IMR-90 (cell line): ENCODE measurements at regions not wholly inside any gene's neighbourhood (a gene's known extent, or its start where the extent isn't known, plus 50 kb on each side); places are given as distances from the start of the nearest gene placed in this dataset.

Experiments
- ATAC-seq: fragments of 200-7000 bp; cut with Tn5 transposase; 2 replicates; pipeline ENCODE4 v1.9.1; 2020; ENCODE audit warnings: low read depth, mild to moderate bottlenecking, moderate library complexity
- BruUV-seq: library from RNA; stranded (reverse); fragments of 400-500 nt; replicated peaks from 2 replicates; lab custom pipeline; 2021; lab: Mats Ljungman, UMichigan
- CTCF ChIA-PET: fragments of 300-600 bp; formaldehyde crosslinking; extraction: SDS; loops from one replicate; lab custom pipeline; 2021; ENCODE audit warnings: antibody characterized with exemption; lab: Yijun Ruan, JAX
- POLR2A ChIA-PET: fragments of 300-600 bp; sonication (Branson Sonifier 250); formaldehyde crosslinking; loops from one replicate; lab custom pipeline; 2022; ENCODE audit warnings: antibody characterized with exemption; ENCODE audit not compliant: unreplicated experiment; lab: Charles Lee
- DNase-seq: peaks from one replicate; pipeline ENCODE4 v3.0.0; 2013
- H2AFZ ChIP-seq: replicated peaks from 2 replicates; pipeline ENCODE3; 2013; ENCODE audit warnings: low read length, mild to moderate bottlenecking; ENCODE audit not compliant: poor library complexity
- H2AK5ac ChIP-seq: 2 replicates; pipeline ENCODE4 v1.6.1; 2013; ENCODE audit warnings: low read depth, low read length, inconsistent platforms
- H2AK9ac ChIP-seq: replicated peaks from 2 replicates; pipeline ENCODE3; 2013; ENCODE audit warnings: mild to moderate bottlenecking, low read depth, low read length, moderate library complexity; ENCODE audit not compliant: poor library complexity
- H2BK120ac ChIP-seq: 2 replicates; pipeline ENCODE4 v1.6.1; 2013; ENCODE audit warnings: low read depth, low read length, inconsistent platforms
- H2BK15ac ChIP-seq: 3 replicates; pipeline ENCODE4 v1.6.1; 2013; ENCODE audit warnings: low read depth, low read length, inconsistent platforms
- H2BK20ac ChIP-seq: 2 replicates; pipeline ENCODE4 v1.6.1; 2013; ENCODE audit warnings: low read depth, mild to moderate bottlenecking, inconsistent platforms, low read length, moderate library complexity
- H2BK5ac ChIP-seq: 2 replicates; pipeline ENCODE4 v1.6.1; 2013; ENCODE audit warnings: mild to moderate bottlenecking, low read depth, low read length, inconsistent platforms; ENCODE audit not compliant: poor library complexity, severe bottlenecking
- H3K14ac ChIP-seq: replicated peaks from 2 replicates; pipeline ENCODE4 v1.6.1; 2013; ENCODE audit warnings: low read depth, low read length, inconsistent platforms
- H3K18ac ChIP-seq: 2 replicates; pipeline ENCODE4 v1.6.1; 2013; ENCODE audit warnings: low read depth, low read length, control low read depth
- H3K23ac ChIP-seq: 2 replicates; pipeline ENCODE4 v1.6.1; 2013; ENCODE audit warnings: low read depth, low read length, inconsistent platforms
- H3K27ac ChIP-seq: 2 replicates; pipeline ENCODE4 v1.5.1; 2013; ENCODE audit warnings: mild to moderate bottlenecking, control low read depth, low read length; ENCODE audit not compliant: insufficient read depth
- H3K27me3 ChIP-seq: 2 replicates; pipeline ENCODE4 v1.6.1; 2013; ENCODE audit warnings: low read length; ENCODE audit not compliant: control insufficient read depth, insufficient read depth
- H3K36me3 ChIP-seq: 2 replicates; pipeline ENCODE4 v1.6.1; 2013; ENCODE audit warnings: low read length, mixed read lengths; ENCODE audit not compliant: control insufficient read depth, insufficient read depth
- H3K4ac ChIP-seq: 2 replicates; pipeline ENCODE4 v1.6.1; 2013; ENCODE audit warnings: low read depth, low read length, inconsistent platforms
- H3K4me1 ChIP-seq: 2 replicates; pipeline ENCODE4 v1.6.1; 2013; ENCODE audit warnings: low read length, mixed read lengths; ENCODE audit not compliant: control insufficient read depth, insufficient read depth
- H3K4me2 ChIP-seq: 2 replicates; pipeline ENCODE4 v1.6.1; 2013; ENCODE audit warnings: low read depth, mild to moderate bottlenecking, control low read depth, low read length, moderate library complexity
- H3K4me3 ChIP-seq: 2 replicates; pipeline ENCODE4 v1.5.1; 2013; ENCODE audit warnings: low read depth, mild to moderate bottlenecking, control low read depth, low read length, moderate library complexity; ENCODE audit not compliant: insufficient read depth
- H3K56ac ChIP-seq: 2 replicates; pipeline ENCODE4 v1.6.1; 2013; ENCODE audit warnings: low read length, inconsistent platforms; ENCODE audit not compliant: insufficient read depth; ENCODE audit errors: extremely low read depth
- H3K79me1 ChIP-seq, 2 experiments: 2 replicates each; pipeline ENCODE4 v1.6.1; 2013; ENCODE audit warnings: low read length in 2 of 2, inconsistent platforms in 1 of 2, low read depth in 1 of 2
- H3K9ac ChIP-seq: 2 replicates; pipeline ENCODE4 v1.6.1; 2013; ENCODE audit warnings: low read depth, low read length, control low read depth
- H3K9me1 ChIP-seq: 2 replicates; pipeline ENCODE4 v1.6.1; 2013; ENCODE audit warnings: low read length, inconsistent platforms; ENCODE audit not compliant: insufficient read depth
- H3K9me3 ChIP-seq: 2 replicates; pipeline ENCODE4 v1.6.1; 2013; ENCODE audit warnings: low read length; ENCODE audit not compliant: control insufficient read depth, insufficient read depth
- H4K20me1 ChIP-seq: 2 replicates; pipeline ENCODE4 v1.6.1; 2013; ENCODE audit warnings: low read length, inconsistent platforms; ENCODE audit not compliant: insufficient read depth
- H4K5ac ChIP-seq: 2 replicates; pipeline ENCODE4 v1.6.1; 2013; ENCODE audit warnings: mild to moderate bottlenecking, low read depth, low read length, control low read depth
- H4K8ac ChIP-seq, 2 experiments: 2 replicates each; pipeline ENCODE4 v1.6.1; 2013; ENCODE audit warnings: low read depth in 2 of 2, low read length in 2 of 2, control low read depth in 1 of 2, inconsistent platforms in 1 of 2
- H4K91ac ChIP-seq: 2 replicates; pipeline ENCODE4 v1.6.1; 2013; ENCODE audit warnings: low read depth, low read length, inconsistent platforms; ENCODE audit not compliant: insufficient read depth
- BHLHE40 ChIP-seq: fragments of 150-350 bp; IDR thresholded peaks from 2 replicates; pipeline ENCODE4 v1.6.1; 2016; ENCODE audit warnings: mild to moderate bottlenecking, low read depth, low read length
- CEBPB ChIP-seq: IDR thresholded peaks from 2 replicates; pipeline ENCODE4 v1.6.1; 2012; ENCODE audit warnings: low read depth, low read length, improper control_type of control experiment
- CHD1 ChIP-seq: IDR thresholded peaks from 2 replicates; pipeline ENCODE4 v1.6.1; 2012; ENCODE audit warnings: low read depth, low read length, improper control_type of control experiment
- FOS ChIP-seq: fragments of 150-350 bp; IDR thresholded peaks from 2 replicates; pipeline ENCODE4 v1.6.1; 2016; ENCODE audit warnings: low read depth, low read length
- MAFK ChIP-seq: IDR thresholded peaks from 2 replicates; pipeline ENCODE4 v1.6.1; 2012; ENCODE audit warnings: low read depth, low read length, improper control_type of control experiment
- MAZ ChIP-seq: IDR thresholded peaks from 2 replicates; pipeline ENCODE4 v1.6.1; 2012; ENCODE audit warnings: low read depth, mild to moderate bottlenecking, low read length, improper control_type of control experiment, moderate library complexity, borderline replicate concordance
- MXI1 ChIP-seq: IDR thresholded peaks from 2 replicates; pipeline ENCODE4 v1.6.1; 2012; ENCODE audit warnings: low read depth, mild to moderate bottlenecking, low read length, moderate library complexity, borderline replicate concordance
- NFE2L2 ChIP-seq: fragments of 150-350 bp; IDR thresholded peaks from 2 replicates; pipeline ENCODE4 v1.6.1; 2016; ENCODE audit warnings: low read depth, mild to moderate bottlenecking, low read length
- POLR2A ChIP-seq: IDR thresholded peaks from 2 replicates; pipeline ENCODE4 v1.6.1; 2012; ENCODE audit warnings: mild to moderate bottlenecking, low read depth, low read length
- RAD21 ChIP-seq: IDR thresholded peaks from 2 replicates; pipeline ENCODE4 v1.6.1; 2012; ENCODE audit warnings: low read length, improper control_type of control experiment
- RCOR1 ChIP-seq: IDR thresholded peaks from 2 replicates; pipeline ENCODE4 v1.6.1; 2012; ENCODE audit warnings: mild to moderate bottlenecking, low read length, improper control_type of control experiment; ENCODE audit not compliant: insufficient replicate concordance
- RFX5 ChIP-seq: IDR thresholded peaks from 2 replicates; pipeline ENCODE4 v1.8.0; 2012; ENCODE audit warnings: low read depth, mild to moderate bottlenecking, low read length, moderate library complexity
- SMC3 ChIP-seq: fragments of 150-350 bp; IDR thresholded peaks from 2 replicates; pipeline ENCODE4 v1.6.1; 2016; ENCODE audit warnings: low read depth, mild to moderate bottlenecking, antibody characterized with exemption, low read length, moderate library complexity
- dilution Hi-C: fragments of 300-500 bp; cut with HindIII; formaldehyde crosslinking; loops from one replicate; pipeline ENCODE4 v1.14.3; 2018; ENCODE audit warnings: low sequenced_read_pairs; ENCODE audit not compliant: unreplicated experiment
- in situ Hi-C: fragments of 300-500 bp; cut with MboI; formaldehyde crosslinking; loops from 3 replicates; pipeline ENCODE4 v1.14.3; 2019; ENCODE audit warnings: low sequenced_read_pairs, inconsistent platforms, mixed read lengths
- intact Hi-C: fragments of 100-400 bp; cut with micrococcal nuclease; formaldehyde crosslinking; loops from 2 replicates; pipeline ENCODE4 v1.10.0; 2022
- TF ChIP-seq, protein P1 (sequence below): fragments of 150-350 bp; IDR thresholded peaks from 2 replicates; pipeline ENCODE4 v1.6.1; 2017; ENCODE audit warnings: mild to moderate bottlenecking, antibody characterized with exemption, low read length, low read depth
- TF ChIP-seq, protein P2 (sequence below): conservative IDR thresholded peaks from 2 replicates; pipeline ENCODE4 v1.5.1; 2012; ENCODE audit warnings: mild to moderate bottlenecking, low read depth, low read length, improper control_type of control experiment
- TF ChIP-seq, protein P3 (sequence below): fragments of 150-350 bp; IDR thresholded peaks from 2 replicates; pipeline ENCODE4 v1.6.1; 2016; ENCODE audit warnings: low read depth, mild to moderate bottlenecking, low read length, moderate library complexity, borderline replicate concordance

DNA sequence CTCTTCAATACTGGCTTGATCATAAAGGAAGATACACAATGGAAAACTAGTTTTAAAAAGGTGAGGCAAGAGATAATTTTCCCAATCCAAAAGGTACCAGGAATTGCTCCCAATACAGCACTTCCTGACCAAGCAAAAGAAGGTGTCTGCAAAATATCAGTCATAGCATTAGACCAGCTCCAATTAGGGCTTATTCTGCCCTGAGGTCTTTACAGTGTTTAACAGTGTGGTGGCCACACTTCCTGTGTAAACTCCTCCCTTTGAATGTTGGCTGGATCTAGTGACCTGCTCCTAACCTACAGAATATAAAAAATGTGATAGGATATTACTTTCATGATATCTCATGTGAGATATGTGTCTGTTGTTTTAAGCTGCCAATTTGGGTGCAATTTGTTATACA, 57.1 kb upstream of the BTN3A2 start:
- Histone ChIP-seq H4K91ac (no peak overlapping the region), H2AK5ac (no peak overlapping the region), H2BK20ac (no peak overlapping the region), H3K79me1 (no peaks in the 10 kb centered on the region), H3K36me3 (no peaks in the 10 kb centered on the region), H3K4me3 (no peak overlapping the region), H3K14ac (0 out of 2 replicates have a peak overlapping the region, but pooled peaks have one; percentile 11), H3K56ac (no peak overlapping the region), H2BK5ac (peak overlapping the region; percentile 19), H3K27me3 (no peaks in the 10 kb centered on the region), H2BK120ac (peak overlapping the region; percentile 16; the same call in 1 of the 2 replicates), H3K9ac (no peak overlapping the region), H2BK15ac (no peak overlapping the region), H3K9me3 (no peaks in the 10 kb centered on the region), H2AFZ (no peak overlapping the region), H3K18ac (no peak overlapping the region; the same call in 1 of the 2 replicates), H3K4me1 (peaks cover 7% of the 10 kb centered on the region; the same call in 1 of the 2 replicates), H4K20me1 (peaks cover 6% of the 10 kb centered on the region; the same call in 1 of the 2 replicates), H2AK9ac (no peak overlapping the region), H3K4me2 (no peak overlapping the region), H4K8ac (0 out of 4 replicates have a peak overlapping the region, but pooled peaks of 1 of the 2 experiments have one; percentile 10), H4K5ac (no peak overlapping the region), H3K23ac (no peak overlapping the region; the same call in 1 of the 2 replicates), H3K9me1 (peaks cover 2% of the 10 kb centered on the region; the same call in 1 of the 2 replicates), H3K4ac (no peak overlapping the region), H3K27ac (no peak overlapping the region)
- ATAC-seq (no peak), DNase-seq (no peak)
- TF ChIP-seq NFE2L2 = no peak
- TF ChIP-seq, protein P1, sequence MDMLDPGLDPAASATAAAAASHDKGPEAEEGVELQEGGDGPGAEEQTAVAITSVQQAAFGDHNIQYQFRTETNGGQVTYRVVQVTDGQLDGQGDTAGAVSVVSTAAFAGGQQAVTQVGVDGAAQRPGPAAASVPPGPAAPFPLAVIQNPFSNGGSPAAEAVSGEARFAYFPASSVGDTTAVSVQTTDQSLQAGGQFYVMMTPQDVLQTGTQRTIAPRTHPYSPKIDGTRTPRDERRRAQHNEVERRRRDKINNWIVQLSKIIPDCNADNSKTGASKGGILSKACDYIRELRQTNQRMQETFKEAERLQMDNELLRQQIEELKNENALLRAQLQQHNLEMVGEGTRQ = no peak
- no peak for TF ChIP-seq RFX5
- TF ChIP-seq CHD1 = no peak
- TF ChIP-seq MAFK = no peak
- TF ChIP-seq RAD21 = no peak
- no peak for TF ChIP-seq MAZ
- TF ChIP-seq BHLHE40 = no peak
- TF ChIP-seq MXI1 = no peak
- no peak for TF ChIP-seq FOS
- TF ChIP-seq, protein P2, sequence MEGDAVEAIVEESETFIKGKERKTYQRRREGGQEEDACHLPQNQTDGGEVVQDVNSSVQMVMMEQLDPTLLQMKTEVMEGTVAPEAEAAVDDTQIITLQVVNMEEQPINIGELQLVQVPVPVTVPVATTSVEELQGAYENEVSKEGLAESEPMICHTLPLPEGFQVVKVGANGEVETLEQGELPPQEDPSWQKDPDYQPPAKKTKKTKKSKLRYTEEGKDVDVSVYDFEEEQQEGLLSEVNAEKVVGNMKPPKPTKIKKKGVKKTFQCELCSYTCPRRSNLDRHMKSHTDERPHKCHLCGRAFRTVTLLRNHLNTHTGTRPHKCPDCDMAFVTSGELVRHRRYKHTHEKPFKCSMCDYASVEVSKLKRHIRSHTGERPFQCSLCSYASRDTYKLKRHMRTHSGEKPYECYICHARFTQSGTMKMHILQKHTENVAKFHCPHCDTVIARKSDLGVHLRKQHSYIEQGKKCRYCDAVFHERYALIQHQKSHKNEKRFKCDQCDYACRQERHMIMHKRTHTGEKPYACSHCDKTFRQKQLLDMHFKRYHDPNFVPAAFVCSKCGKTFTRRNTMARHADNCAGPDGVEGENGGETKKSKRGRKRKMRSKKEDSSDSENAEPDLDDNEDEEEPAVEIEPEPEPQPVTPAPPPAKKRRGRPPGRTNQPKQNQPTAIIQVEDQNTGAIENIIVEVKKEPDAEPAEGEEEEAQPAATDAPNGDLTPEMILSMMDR = no peak
- no peak for TF ChIP-seq RCOR1
- TF ChIP-seq CEBPB = no peak
- TF ChIP-seq SMC3 = no peak
- TF ChIP-seq, protein P3, sequence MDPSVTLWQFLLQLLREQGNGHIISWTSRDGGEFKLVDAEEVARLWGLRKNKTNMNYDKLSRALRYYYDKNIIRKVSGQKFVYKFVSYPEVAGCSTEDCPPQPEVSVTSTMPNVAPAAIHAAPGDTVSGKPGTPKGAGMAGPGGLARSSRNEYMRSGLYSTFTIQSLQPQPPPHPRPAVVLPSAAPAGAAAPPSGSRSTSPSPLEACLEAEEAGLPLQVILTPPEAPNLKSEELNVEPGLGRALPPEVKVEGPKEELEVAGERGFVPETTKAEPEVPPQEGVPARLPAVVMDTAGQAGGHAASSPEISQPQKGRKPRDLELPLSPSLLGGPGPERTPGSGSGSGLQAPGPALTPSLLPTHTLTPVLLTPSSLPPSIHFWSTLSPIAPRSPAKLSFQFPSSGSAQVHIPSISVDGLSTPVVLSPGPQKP = no peak
- no peak for TF ChIP-seq POLR2A
- dilution Hi-C loops (no loop called here), in situ Hi-C loops (loop anchor here (25.0 kb wide), 1 partner anchor 1504 kb away; a partner anchor contains a TSS), intact Hi-C loops (no loop called here)
- BruUV-seq = no TSS peak
- ChIA-PET CTCF (interaction anchor here (0.9 kb wide), 1 partner anchor 34 kb away, joined by 5 read pairs; no protein-coding TSS in a partner anchor), POLR2A (no interaction called here)
